Suprapubic skin (tissue), 4 donors: ENCODE measurements at regions not wholly inside any gene's neighbourhood (a gene's known extent, or its start where the extent isn't known, plus 50 kb on each side); places are given as distances from the start of the nearest gene placed in this dataset.

Experiments used
- DNase-seq, 2 donors: peaks; one replicate each; pipeline ENCODE4 v3.0.0-alpha.2; 2019; ENCODE audit warnings: low spot score in 2 of 2
- H3K27ac ChIP-seq: fragments of 200-600 bp; sonication (generic); one replicate; pipeline ENCODE4 v1.5.1; 2019
- H3K27me3 ChIP-seq: fragments of 200-600 bp; sonication (generic); one replicate; pipeline ENCODE4 v1.5.1; 2019
- H3K36me3 ChIP-seq: fragments of 200-600 bp; sonication (generic); one replicate; pipeline ENCODE4 v1.5.1; 2019
- H3K4me1 ChIP-seq: fragments of 200-600 bp; sonication (generic); one replicate; pipeline ENCODE4 v1.5.1; 2019
- H3K4me3 ChIP-seq: fragments of 200-600 bp; sonication (generic); one replicate; pipeline ENCODE4 v1.5.1; 2019; ENCODE audit warnings: mild to moderate bottlenecking
- H3K9me3 ChIP-seq: fragments of 200-600 bp; sonication (generic); one replicate; pipeline ENCODE4 v1.5.1; 2019
- CTCF ChIP-seq, 2 donors: fragments of 200-600 bp in 1 of 2; fragments of 450-650 bp in 1 of 2; sonication (generic) in 1 of 2; IDR thresholded peaks; one replicate each; pipeline ENCODE4 v1.5.1; 2016 to 2019; ENCODE audit warnings: antibody characterized with exemption in 2 of 2, mild to moderate bottlenecking in 1 of 2, moderate library complexity in 1 of 2
- EP300 ChIP-seq: sonication (generic); formaldehyde crosslinking; IDR thresholded peaks from one replicate; pipeline ENCODE4 v1.6.1; 2017; ENCODE audit warnings: antibody characterized with exemption
- POLR2A ChIP-seq, 2 donors: fragments of 450-650 bp; IDR thresholded peaks; one replicate each; pipeline ENCODE4 v1.6.1; 2017; ENCODE audit warnings: antibody characterized with exemption in 2 of 2, mild to moderate bottlenecking in 2 of 2, moderate library complexity in 2 of 2
- POLR2AphosphoS5 ChIP-seq, 3 donors: sonication (generic); formaldehyde crosslinking; IDR thresholded peaks; one replicate each; pipeline ENCODE4 v1.6.1; 2017; ENCODE audit warnings: antibody characterized with exemption in 3 of 3
- WGBS: methylation state at CpG from one replicate; pipeline ENCODE4 v1.1.5; 2018; 5-methylcytosine and 5-hydroxymethylcytosine counted together

DNA sequence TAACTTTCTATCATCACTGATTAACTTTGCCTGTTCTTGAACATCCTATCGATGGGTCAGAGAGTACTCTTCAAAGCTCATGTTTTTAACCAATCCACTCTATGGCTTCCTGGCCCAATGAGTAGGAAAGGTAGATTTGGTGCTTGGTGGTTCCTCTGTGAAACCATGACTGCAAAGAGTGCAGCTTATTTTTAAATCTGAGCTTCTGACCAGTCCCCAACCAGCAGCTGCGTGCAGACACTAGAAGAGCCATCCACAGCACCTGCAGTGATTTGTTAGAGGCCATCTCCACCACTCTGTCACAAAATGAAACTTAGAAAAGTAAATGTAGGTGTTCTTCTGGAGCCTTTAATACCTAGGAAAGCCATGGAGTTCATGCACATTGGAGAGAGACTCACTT lies 107.3 kb upstream of the WWC1 start:
- H3K27me3 ChIP-seq, result no peaks in the 10 kb centered on the region
- TF ChIP-seq POLR2AphosphoS5 (IDR thresholded peaks at IDR 0.05), result no peak
- TF ChIP-seq POLR2A (IDR thresholded peaks at IDR 0.05), result no peak
- TF ChIP-seq CTCF (IDR thresholded peaks at IDR 0.05), result no peak
- TF ChIP-seq EP300, result no peak
- H3K36me3 ChIP-seq, result no peaks in the 10 kb centered on the region
- H3K4me1 ChIP-seq, result no peaks in the 10 kb centered on the region
- no peak overlapping the region for H3K27ac ChIP-seq
- no peak for DNase-seq
- H3K4me3 ChIP-seq, result no peak overlapping the region
- no peaks in the 10 kb centered on the region for H3K9me3 ChIP-seq
- 96% methylated on average over 2 of the region's 2 CpGs for WGBS

DNA sequence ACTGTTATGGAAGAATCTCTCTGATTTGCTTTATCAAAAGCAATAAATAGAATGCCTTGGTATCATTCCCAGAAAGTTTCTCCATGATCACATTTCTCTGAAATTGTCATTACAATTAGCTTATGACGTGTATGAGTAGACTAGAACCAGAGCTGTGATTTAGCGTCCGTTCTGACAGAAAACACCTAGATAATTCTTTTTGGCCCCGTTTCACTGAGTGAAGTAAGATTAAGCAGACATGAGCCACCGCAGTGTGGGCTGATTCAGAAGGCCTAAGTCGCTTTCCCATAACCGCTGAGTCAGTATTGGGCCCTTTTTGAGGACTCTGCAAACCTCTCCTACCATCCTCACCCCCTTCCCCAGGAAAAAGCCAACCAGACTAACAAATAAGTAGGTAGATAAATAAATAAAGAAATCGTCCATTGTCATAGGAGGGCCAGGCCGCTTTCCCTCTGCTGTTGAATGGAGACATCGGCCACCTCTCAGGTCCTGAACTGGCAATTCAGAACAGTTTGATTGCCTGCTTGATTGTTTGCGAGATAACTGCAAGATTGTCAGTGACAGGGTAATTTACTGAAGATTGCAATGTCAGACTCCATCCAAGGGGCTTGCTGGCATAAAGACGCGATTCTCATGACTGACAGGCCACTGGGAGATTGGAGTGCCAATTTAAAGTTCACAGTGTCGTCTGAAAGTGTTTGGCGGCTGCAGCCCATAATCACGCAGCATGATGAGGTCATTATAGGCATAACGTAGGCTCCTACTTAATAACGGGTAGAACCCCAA lies 105.0 kb upstream of the WWC1 start:
- Histone ChIP-seq H3K27me3 (no peaks in the 10 kb centered on the region), H3K27ac (no peak overlapping the region), H3K9me3 (no peaks in the 10 kb centered on the region), H3K4me3 (no peak overlapping the region), H3K4me1 (no peaks in the 10 kb centered on the region), H3K36me3 (no peaks in the 10 kb centered on the region)
- no peak for TF ChIP-seq POLR2A (IDR thresholded peaks at IDR 0.05)
- TF ChIP-seq CTCF (IDR thresholded peaks at IDR 0.05), result no peak
- TF ChIP-seq POLR2AphosphoS5 (IDR thresholded peaks at IDR 0.05), result no peak
- TF ChIP-seq EP300, result no peak
- WGBS, result 91% methylated on average over 18 of the region's 18 CpGs
- DNase-seq, result no peak

DNA sequence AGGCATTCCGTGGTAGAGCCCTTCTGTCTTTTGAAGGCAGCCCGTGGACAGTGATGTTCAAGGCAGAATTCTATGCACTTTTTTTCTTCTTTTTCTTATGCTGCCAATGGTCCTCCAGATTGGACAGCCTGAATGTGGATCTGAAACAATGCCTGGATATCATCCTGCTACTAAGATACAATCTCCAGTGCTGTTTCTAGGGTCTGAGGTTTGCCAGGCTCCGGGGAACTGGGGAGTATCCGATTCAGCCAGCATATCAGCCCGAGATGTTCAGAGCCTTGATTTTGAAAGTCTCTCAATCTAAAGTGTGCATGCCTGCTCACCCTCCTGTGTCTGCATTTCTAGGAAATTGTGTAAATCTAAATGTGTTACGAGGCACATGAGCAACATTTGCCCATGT lies 103.8 kb upstream of the WWC1 start:
- no peak for DNase-seq
- no peak overlapping the region for H3K27ac ChIP-seq
- H3K9me3 ChIP-seq, result no peaks in the 10 kb centered on the region
- H3K27me3 ChIP-seq, result no peaks in the 10 kb centered on the region
- TF ChIP-seq POLR2A (IDR thresholded peaks at IDR 0.05) (no peak), POLR2AphosphoS5 (IDR thresholded peaks at IDR 0.05) (no peak), EP300 (no peak), CTCF (IDR thresholded peaks at IDR 0.05) (no peak)
- H3K36me3 ChIP-seq, result no peaks in the 10 kb centered on the region
- H3K4me1 ChIP-seq, result no peaks in the 10 kb centered on the region
- 90% methylated on average over 6 of the region's 6 CpGs for WGBS
- no peak overlapping the region for H3K4me3 ChIP-seq

- H3K27me3 ChIP-seq, result no peaks in the 10 kb centered on the region
- DNase-seq, result no peak
- H3K27ac ChIP-seq, result no peak overlapping the region
- no peaks in the 10 kb centered on the region for H3K36me3 ChIP-seq
- H3K9me3 ChIP-seq, result no peaks in the 10 kb centered on the region
- no peaks in the 10 kb centered on the region for H3K4me1 ChIP-seq
- WGBS, result 87% methylated on average over 8 of the region's 8 CpGs
- no peak overlapping the region for H3K4me3 ChIP-seq
- no peak for TF ChIP-seq POLR2AphosphoS5 (IDR thresholded peaks at IDR 0.05)
- TF ChIP-seq POLR2A (IDR thresholded peaks at IDR 0.05), result no peak
- no peak for TF ChIP-seq CTCF (IDR thresholded peaks at IDR 0.05)
- no peak for TF ChIP-seq EP300
Measured at GRCh38 chr5:168188182-168188581, 103.3 kb upstream of the WWC1 start.

- Histone ChIP-seq H3K4me1 (no peaks in the 10 kb centered on the region), H3K36me3 (no peaks in the 10 kb centered on the region), H3K27me3 (no peaks in the 10 kb centered on the region), H3K4me3 (no peak overlapping the region), H3K9me3 (no peaks in the 10 kb centered on the region), H3K27ac (no peak overlapping the region)
- WGBS, result 82% methylated on average over 4 of the region's 4 CpGs
- TF ChIP-seq POLR2A (IDR thresholded peaks at IDR 0.05) (no peak), CTCF (IDR thresholded peaks at IDR 0.05) (no peak), POLR2AphosphoS5 (IDR thresholded peaks at IDR 0.05) (no peak), EP300 (no peak)
- DNase-seq, result no peak
Measured at GRCh38 chr5:168192120-168192519, 99.3 kb upstream of the WWC1 start.
